Stimulated activated CD8-positive, alpha-beta memory T cell treated with anti-CD3 and anti-CD28 coated beads, Interleukin-15, amount 100 ng/mL, for 48 hours (primary cell): ENCODE measurements at regions not wholly inside any gene's neighbourhood (a gene's known extent, or its start where the extent isn't known, plus 50 kb on each side); places are given as distances from the start of the nearest gene placed in this dataset.
"Not testable (repeated sequence)": the region's sequence is repeated elsewhere in the genome, so short reads cannot be mapped to it uniquely, and the experiment has no call there.

Experiments used
- DNase-seq, 2 donors: peaks; one replicate each; pipeline ENCODE4 v3.0.0-alpha.2; 2020; ENCODE audit warnings: low read depth in 2 of 2

DNA sequence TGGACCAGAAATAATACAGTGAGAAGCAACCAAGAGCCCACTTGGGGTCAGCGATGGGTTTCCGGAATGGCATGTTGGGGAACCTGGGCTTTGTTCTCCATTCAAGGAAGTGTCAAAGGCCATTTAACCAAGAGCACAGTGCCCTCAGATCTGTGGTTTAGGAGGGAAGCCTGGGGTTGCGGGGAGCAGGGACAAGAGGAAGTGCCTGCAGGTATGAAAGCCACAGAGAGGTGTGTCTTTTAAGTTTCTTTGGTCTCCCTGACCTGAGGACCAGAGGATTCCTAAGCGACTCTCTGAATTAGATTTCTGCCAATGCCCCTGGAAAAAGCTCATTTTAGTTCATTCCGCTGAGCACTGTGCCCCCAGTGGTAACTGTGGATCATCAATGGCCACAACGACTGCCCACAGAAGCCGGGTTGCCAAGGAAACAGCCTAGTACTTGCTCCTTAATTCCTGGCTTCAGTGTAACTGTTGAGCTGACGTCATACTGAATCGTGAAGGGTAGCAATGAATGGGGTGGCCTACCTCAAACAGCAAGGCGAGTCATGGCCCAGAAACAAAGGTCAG is 107.3 kb upstream of the SPIN1 start:
- peak; percentile 8 to 10 for DNase-seq

DNA sequence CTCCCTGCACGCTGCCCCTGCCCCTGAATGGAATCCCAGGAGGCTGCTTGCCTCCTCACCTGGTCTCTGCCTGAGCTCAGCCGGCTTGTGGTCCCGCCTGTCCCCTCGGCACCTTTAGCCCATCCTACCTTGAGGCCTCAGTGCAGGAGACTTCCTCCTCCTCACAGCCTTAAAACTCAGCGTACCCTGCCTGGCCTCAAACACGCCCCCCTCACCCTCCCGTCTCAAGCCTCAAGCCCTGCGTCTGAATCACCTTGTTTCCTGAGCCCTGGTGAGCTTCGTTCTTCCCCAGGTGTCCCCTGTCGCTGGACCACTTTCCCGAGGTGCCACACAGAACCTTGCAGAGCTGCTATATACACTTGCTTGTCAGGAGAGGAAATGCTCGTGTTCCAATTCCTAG is 110.2 kb upstream of the SPIN1 start:
- DNase-seq = no peak

GRCh38 chr9:88274078-88274477 is 114.2 kb upstream of the SPIN1 start:
- no peak for DNase-seq

DNA sequence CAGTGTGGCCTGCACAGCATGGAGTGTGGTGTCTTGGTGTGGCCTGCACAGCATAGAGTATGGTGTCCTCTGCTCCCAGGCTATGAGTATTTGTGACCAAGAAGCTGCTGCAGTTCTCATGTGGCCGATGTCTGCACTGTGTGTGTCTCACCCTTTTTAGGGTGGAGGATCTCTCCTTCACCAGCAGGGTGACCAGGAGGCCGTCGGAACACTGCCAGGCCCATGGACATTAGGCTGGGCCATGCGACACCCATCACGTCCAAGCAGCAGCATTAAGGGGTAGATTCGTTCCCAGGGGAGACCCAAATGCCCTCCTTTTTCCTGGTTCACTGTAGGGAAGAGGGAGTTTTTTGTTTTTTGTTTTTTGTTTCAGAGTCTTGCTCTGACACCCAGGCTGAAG is 115.3 kb upstream of the SPIN1 start:
- DNase-seq = no peak

GRCh38 chr9:88270413-88270812 is 117.8 kb upstream of the SPIN1 start:
- no peak for DNase-seq

DNA sequence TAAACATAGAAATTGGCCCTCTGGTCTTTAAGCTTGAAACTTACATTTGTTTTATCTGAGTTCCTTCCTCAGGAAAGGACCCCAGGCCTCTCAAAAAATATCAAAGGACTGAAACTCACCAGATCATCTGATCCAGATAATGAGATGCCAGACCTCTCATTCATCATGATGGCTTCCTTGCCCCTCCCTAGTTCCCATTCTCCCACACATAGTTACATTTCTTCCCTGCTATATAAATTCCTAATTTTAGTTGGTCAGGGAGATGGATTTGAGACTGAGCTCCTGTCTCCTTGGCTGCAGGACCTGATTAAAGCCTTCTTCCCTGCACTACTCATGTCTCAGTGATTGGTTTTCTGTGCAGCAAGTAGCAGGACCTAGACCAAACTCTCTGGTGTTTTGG is 119.4 kb upstream of the SPIN1 start:
- no peak for DNase-seq

DNA sequence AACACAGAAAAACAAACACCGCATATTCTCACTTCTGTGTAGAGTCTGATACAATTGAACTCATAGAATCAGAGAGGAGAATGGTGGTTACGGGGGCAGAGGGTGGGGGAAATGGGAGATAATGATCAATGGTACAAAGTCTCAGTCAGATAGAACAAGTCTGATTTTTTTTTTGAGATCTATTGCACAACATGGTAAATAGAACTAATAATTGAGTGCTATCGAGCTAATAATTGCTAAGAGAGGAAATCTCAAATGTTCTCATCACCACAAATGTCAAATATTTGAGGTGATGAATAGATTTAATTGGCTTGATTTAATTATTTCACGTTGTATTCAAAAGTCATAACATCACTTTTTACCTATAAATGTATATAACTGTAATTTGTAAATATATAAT is 121.0 kb upstream of the SPIN1 start:
- no peak for DNase-seq

- DNase-seq = no peak
Observed at GRCh38 chr9:88266416-88266815, 121.8 kb upstream of the SPIN1 start.

- DNase-seq = no peak
Observed at GRCh38 chr9:88259001-88259400, 120.7 kb upstream of the SPATA31C2 start.

DNA sequence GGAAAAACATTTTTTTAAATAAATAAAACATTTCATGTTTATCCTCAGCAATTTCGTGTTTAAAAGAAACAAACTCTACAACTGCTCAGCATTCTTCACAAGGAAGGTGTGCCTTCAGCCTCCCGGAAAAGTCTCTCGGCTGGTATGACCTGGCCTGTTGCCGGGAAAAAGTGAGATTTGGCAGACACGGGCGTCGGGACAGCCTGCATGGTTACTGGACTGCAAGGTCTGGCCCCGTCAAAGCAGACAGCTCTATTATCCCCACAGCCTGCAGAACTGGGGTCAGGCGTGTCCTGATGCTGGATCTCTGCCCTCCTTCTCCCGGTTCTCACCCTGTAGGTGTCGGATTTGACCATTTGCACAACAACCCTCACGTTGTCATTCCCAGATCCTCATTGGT is 120.3 kb upstream of the SPATA31C2 start:
- DNase-seq = no peak

GRCh38 chr9:88258024-88258423 is 119.7 kb upstream of the SPATA31C2 start:
- no peak for DNase-seq

DNA sequence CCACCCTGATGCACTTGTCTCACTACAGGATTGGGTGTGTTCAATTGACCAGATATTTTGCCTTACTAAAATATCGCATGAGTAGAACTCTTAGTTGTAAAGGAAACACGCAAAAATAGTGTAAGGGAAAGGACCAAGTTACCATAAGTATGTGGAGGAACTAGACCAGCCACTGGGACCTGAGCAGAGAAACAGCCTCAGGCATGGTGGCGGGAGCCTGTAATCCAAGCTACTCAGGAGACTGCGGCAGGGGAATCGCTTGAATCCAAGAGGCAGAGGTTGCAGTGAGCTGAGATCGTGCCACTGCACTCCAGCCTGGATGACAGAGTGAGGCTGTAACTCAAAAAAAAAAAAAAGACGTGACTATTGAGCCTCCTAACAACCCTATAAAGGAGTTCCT is 117.9 kb upstream of the SPATA31C2 start:
- no peak for DNase-seq

DNA sequence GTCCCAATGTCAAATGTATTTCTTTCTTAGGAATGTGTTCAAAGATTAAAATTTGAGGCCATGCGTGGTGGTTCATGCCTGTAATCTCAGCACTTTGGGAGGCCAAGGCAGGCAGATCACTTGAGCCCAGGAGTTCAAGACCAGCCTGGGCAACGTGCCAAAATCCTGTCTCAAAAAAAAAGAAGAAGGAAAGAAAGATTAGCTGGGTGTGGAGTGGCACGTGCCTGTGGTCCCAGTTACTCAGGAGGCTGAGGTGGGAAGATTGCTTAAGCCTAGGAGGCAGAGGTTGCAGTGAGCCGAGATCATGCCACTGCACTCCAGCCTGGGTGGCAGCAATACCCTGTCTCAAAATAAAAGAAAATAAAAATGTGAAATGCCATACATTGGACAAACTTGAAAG is 117.5 kb upstream of the SPATA31C2 start:
- not testable (repeated sequence) for DNase-seq

DNA sequence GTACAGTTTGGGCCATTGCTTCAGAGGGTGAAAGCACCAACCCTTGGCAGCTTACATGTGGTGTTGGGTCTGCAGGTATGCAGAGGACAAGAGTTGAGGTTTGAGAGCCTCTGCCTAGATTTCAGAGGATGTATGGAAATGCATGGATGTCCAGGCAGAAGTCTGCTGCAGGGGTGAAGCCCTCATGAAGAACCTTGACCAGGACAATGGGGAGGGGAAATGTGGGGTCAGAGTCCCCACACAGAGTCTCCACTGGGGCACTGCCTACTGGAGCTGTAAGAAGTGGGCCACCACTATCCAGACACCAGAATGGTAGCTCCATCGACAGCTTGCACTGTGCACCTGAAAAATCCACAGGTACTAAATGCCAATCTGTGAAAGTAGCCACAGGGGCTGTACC is 113.6 kb upstream of the SPATA31C2 start:
- no peak for DNase-seq

DNA sequence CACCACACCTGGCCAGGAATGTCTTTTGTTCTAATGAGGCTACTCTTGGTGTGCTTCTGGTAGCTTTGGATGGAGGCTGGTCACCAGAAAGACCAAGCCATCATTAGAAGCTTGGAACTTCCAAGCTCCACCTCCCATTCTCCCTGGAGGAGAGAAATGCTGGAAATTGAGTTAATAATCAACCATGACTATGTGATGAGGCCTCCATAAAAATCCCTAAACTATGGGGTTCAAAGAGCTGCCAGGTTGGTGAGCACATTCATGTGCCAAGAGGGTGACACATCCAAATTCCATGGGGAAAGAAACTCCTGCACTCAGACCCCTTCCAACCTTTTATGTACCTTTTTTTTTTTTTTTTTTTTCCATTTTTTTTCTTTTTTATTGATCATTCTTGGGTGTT is 105.5 kb upstream of the SPATA31C2 start:
- no peak for DNase-seq

DNA sequence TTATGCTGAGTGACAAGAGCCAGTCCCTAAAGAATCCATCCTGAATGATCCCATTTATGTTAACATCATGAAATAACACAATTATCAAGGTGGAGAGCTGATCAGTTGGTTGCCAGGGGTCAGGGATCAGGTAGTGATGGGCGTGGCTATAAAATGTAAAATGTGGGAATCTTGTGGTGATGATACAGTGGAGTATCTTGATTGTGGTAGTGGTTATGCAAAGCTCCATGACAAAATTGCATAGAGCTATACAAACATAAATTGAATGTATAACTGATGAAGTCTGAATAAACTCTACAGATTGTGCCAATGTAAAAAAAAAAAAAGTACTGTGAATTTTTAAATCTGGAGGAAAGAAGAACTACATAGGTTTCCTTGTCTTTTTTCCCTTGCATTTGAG is 104.6 kb upstream of the SPATA31C2 start:
- no peak for DNase-seq

DNA sequence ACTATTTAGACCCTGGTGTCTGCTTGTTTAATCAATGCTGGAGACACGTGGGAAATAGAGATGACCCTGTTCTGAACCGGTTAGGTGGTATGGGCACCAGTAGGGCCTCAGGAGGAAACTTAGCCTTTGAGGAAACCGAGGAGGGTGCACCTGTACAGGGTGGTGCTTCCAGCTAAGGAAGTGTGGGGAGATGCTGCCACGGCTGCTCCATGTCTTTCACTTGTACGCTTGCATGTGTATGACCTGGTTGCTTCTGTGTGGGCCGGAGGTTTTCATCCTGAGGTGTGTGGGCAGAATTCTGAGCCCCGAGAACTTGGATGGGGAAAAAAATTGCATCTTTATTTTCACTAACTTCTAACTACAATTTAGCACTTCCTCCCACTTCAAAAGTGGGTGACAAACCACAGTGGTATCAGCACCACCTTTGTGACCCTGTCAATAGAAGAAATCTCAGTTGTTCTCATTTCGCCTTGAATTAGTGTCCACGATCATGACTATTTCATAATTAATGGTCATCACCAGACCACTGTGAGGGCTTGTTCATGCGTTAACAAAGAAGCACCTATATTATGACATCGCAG is 99.8 kb upstream of the SPATA31C2 start:
- DNase-seq = peak in 1 of 2 donors; percentile 1

DNA sequence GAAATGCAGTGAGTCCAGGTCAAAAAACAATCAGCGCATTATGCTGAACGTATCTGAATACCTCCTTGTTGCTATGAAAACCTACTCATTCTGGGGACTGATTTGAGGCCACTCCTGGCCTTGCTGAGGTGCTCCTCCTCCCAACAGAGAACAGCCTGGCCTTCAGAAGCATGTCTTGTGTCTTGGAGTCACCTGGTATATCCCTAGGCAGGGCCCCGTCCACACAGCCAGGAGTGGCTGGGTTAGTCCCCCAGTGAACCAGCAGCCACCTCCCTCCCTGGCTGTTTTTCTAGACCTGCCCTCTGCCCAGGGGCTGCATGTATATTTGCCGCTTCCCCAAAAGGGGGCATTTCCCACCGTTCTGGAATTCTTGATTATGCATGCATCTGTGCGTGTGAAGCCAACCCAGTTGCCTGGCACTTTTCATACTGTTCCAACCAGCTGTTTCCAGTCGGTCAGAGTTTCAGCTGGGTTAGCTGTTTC is 99.2 kb upstream of the SPATA31C2 start:
- no peak for DNase-seq

DNA sequence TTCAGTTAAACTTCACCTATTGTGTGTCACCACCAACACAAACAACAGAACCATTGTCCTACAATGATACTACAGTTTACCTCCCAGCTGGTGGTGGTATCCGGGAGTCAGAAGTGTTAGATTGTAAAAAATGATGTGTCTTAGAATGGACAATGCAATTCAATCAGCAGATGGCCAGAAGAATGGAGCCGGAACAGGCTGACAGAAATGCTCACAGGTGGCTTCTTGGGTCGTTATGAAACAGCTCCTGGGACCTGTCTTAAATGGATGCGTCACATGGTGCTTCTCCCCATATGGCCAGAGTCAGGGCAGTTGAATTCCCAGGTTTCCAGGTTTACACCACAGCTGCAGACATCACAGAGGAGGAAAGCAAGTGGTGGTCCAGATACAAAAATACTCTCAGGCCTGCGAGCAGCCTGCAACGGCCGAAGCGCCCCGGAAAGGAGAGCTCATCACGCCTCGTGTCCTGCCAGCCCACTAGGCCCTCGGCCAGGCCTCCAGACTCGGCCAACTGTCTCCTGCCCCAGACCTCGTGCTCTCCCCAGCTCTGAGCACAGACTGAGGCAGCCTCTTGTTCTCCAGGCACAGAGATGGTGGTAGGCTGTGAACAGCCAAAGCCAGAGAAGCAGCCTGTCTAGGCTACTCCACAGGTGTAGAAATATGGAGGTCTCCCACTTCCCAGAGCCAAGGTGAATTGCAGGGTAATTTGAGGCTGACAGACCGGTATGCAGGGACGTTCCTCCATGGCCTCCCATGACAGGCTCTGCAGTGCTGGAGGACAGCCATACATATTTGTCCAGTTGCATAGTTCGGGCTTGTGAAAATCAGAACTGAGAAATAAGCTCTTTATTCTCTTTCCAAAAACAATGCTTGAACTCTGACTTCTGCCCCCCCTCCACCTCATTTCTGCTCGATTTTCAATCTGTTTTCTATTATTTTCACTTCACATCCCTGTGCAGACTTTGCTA is 98.5 kb upstream of the SPATA31C2 start:
- DNase-seq = no peak

- DNase-seq = no peak
Observed at GRCh38 chr9:88235615-88236014, 97.3 kb upstream of the SPATA31C2 start.

- no peak for DNase-seq
Observed at GRCh38 chr9:88234114-88234513, 95.8 kb upstream of the SPATA31C2 start.

DNA sequence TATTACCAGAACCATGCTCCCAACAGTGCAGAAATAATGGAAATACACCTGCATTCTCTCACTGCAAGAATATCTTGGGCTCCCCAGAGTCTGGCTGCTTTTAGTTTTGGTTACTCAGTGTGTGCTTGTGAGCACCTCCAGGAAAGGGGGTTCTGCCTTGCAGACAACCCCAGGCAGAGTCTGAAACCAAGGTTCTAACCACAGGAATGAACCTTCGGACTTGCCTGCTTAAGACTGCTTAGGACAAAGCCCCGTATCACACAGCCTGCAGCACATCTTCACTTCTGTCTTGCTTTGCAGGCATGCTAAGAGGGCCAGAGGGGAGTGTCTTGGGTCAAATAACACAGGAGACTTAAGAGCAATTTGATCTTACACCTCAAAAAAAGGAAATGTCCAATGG is 94.8 kb upstream of the SPATA31C2 start:
- no peak for DNase-seq

GRCh38 chr9:88230612-88231011 is 92.3 kb upstream of the SPATA31C2 start:
- DNase-seq = no peak
